ENCODE measurements at regions not wholly inside any gene's neighbourhood (a gene's known extent, or its start where the extent isn't known, plus 50 kb on each side); places are given as distances from the start of the nearest gene placed in this dataset.

GRCh38 chr20:57904314-57905105 is 194.7 kb upstream of the PMEPA1 start:
- no peak for ATAC-seq
- intact Hi-C loops (cut with DNase I), result no loop called here
- DNase-seq (ENCODE audit: missing footprints), result no peak

GRCh38 chr20:57902473-57902872 is 192.7 kb upstream of the PMEPA1 start:
- DNase-seq (ENCODE audit: missing footprints) (no peak), ATAC-seq (no peak)
- intact Hi-C loops (cut with DNase I), result no loop called here

- no peak for ATAC-seq
- intact Hi-C loops (cut with DNase I), result no loop called here
- DNase-seq (ENCODE audit: missing footprints), result no peak
These were observed 191.7 kb upstream of the PMEPA1 start for GRCh38 chr20:57901526-57901925.

GRCh38 chr20:57900226-57900905 is 190.6 kb upstream of the PMEPA1 start:
- ATAC-seq (no peak), DNase-seq (ENCODE audit: missing footprints) (no peak)
- intact Hi-C loops (cut with DNase I), result no loop called here

GRCh38 chr20:57899554-57899953 is 189.7 kb upstream of the PMEPA1 start:
- intact Hi-C loops (cut with DNase I), result no loop called here
- ATAC-seq, result no peak
- no peak for DNase-seq (ENCODE audit: missing footprints)

GRCh38 chr20:57898332-57898731 is 188.5 kb upstream of the PMEPA1 start:
- intact Hi-C loops (cut with DNase I), result no loop called here
- no peak for ATAC-seq
- DNase-seq (ENCODE audit: missing footprints), result no peak

- DNase-seq (ENCODE audit: missing footprints) (no peak), ATAC-seq (no peak)
- intact Hi-C loops (cut with DNase I), result no loop called here
These were observed 188.1 kb upstream of the PMEPA1 start for GRCh38 chr20:57897891-57898290.

- ATAC-seq, result no peak
- intact Hi-C loops (cut with DNase I), result no loop called here
- DNase-seq (ENCODE audit: missing footprints), result no peak
These were observed 187.5 kb upstream of the PMEPA1 start for GRCh38 chr20:57897156-57897874.

- DNase-seq (ENCODE audit: missing footprints) (no peak), ATAC-seq (no peak)
- intact Hi-C loops (cut with DNase I), result no loop called here
These were observed 186.7 kb upstream of the PMEPA1 start for GRCh38 chr20:57896563-57896962.

GRCh38 chr20:57896017-57896416 is 186.2 kb upstream of the PMEPA1 start:
- DNase-seq (ENCODE audit: missing footprints) (no peak), ATAC-seq (no peak)
- intact Hi-C loops (cut with DNase I), result no loop called here

- no peak for DNase-seq (ENCODE audit: missing footprints)
- intact Hi-C loops (cut with DNase I), result no loop called here
- no peak for ATAC-seq
These were observed 185.5 kb upstream of the PMEPA1 start for GRCh38 chr20:57895161-57895855.

GRCh38 chr20:57894522-57894921 is 184.7 kb upstream of the PMEPA1 start:
- DNase-seq (ENCODE audit: missing footprints) (no peak), ATAC-seq (no peak)
- intact Hi-C loops (cut with DNase I), result no loop called here

GRCh38 chr20:57894096-57894495 is 184.3 kb upstream of the PMEPA1 start:
- ATAC-seq, result no peak
- intact Hi-C loops (cut with DNase I), result no loop called here
- no peak for DNase-seq (ENCODE audit: missing footprints)

GRCh38 chr20:57893366-57893999 is 183.7 kb upstream of the PMEPA1 start:
- intact Hi-C loops (cut with DNase I), result no loop called here
- DNase-seq (ENCODE audit: missing footprints) (no peak), ATAC-seq (no peak)

- intact Hi-C loops (cut with DNase I), result no loop called here
- no peak for DNase-seq (ENCODE audit: missing footprints)
These were observed 182.7 kb upstream of the PMEPA1 start for GRCh38 chr20:57892471-57892870.

GRCh38 chr20:57891014-57891413 is 181.2 kb upstream of the PMEPA1 start:
- intact Hi-C loops (cut with DNase I), result no loop called here
- no peak for DNase-seq (ENCODE audit: missing footprints)

More at GRCh38 chr20:57892471-57892870, 182.7 kb upstream of the PMEPA1 start:
- no peak for ATAC-seq

GRCh38 chr20:57890202-57890800 is 180.5 kb upstream of the PMEPA1 start:
- intact Hi-C loops (cut with DNase I), result no loop called here
- no peak for DNase-seq (ENCODE audit: missing footprints)
- no peak for ATAC-seq

More at GRCh38 chr20:57891014-57891413, 181.2 kb upstream of the PMEPA1 start:
- ATAC-seq, result no peak

- intact Hi-C loops (cut with DNase I), result no loop called here
- DNase-seq (ENCODE audit: missing footprints) (no peak), ATAC-seq (no peak)
These were observed 178.8 kb upstream of the PMEPA1 start for GRCh38 chr20:57888591-57888990.
